GM21717 (cell line): ENCODE measurements at regions not wholly inside any gene's neighbourhood (a gene's known extent, or its start where the extent isn't known, plus 50 kb on each side); places are given as distances from the start of the nearest gene placed in this dataset.

Experiments
- ATAC-seq: cut with Tn5 transposase; IDR thresholded peaks from one replicate; pipeline ENCODE4 v1.9.1; 2021; ENCODE audit warnings: mild to moderate bottlenecking, moderate library complexity; ENCODE audit not compliant: unreplicated experiment

DNA sequence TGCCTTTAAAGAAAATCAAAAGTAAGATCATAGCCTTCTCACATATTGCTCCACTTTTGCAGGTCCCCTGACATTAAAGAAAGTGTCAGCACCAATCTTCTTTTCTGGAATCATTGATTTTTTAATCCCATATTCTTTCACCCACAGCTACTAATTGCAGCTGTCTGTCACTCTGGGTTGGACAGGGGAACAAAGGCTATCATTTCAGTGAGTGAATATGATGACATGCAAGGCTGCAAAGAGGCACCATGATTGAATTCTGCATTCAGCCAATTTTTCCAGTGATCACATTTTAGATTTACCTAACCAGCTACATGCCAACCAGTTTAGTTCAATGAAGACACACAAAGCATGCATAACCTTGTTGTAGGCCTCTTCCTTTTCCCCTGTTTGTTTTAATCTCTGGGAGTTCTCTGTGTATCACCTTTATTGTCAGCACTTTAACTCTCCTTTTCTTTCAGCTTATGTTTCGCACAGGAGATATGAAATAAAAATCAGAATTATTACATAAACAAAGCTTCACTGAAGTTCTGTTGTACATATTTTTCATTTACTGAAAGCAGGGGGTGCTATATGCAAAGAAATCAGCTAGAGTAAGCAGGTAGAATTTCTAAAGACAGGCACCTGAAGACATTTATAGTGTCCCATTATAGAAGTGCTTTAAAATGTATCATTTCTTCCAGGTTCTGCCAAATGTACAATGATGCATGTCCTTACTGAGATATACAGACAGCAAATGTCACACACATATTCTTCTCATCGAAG lies 584.8 kb downstream of the PLA2G4A start:
- no peak for ATAC-seq

GRCh38 chr1:187415065-187415464 lies 586.3 kb downstream of the PLA2G4A start:
- ATAC-seq = no peak

DNA sequence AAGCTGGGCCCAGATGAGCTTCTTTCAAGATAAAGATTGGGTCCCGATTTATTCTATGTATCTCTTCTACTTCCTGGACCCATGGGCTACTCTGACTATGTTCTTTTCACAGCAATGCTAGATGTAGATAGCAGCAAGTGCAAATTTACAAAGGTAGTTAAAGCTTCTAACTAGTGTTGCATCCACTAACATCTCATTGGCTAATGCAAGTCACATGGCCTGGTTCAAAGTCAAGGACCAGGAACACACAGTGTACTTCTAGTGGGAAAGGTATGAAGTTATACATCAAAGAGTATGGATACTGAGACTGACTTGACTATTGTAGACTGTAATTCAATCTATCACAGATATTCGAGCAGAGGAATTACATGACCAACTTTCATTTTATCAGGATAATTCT lies 588.8 kb downstream of the PLA2G4A start:
- ATAC-seq = no peak

DNA sequence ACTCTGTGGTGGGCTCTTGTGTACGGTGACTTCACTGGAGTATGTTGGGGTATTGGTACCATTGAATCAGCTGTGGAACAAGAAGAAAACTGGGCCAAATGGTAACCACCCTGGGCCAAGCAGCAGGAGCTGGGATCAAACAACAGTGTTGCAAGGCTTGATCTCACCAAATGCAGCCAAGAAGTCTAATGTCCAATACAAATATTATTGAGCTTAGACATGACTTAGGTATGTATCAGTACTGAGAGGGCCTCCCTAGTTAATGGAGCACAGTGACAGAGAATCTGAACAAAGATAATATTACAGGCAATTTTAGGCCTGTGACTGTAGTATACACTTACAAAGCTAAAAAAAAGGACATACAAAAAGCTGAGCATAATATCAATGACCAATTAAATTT lies 604.8 kb downstream of the PLA2G4A start:
- no peak for ATAC-seq

DNA sequence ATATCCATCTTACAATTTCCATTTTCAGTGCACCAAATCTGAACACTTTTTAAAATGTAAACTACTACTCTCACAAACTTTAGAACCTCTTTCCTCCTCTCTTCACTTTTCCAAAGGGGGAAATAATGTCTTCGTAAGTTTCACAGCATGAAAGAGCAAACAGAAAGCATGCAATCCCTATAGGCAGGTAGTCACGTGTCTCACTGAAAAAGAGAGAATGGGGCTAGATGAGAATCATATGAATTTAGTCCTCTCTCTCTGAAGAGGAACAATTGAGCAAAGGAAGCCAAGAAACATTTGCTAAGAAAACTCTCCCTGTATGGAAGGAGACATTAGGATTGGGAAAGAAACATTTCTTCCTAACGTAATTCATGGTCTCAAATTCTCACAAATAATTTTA lies 613.9 kb downstream of the PLA2G4A start:
- no peak for ATAC-seq

DNA sequence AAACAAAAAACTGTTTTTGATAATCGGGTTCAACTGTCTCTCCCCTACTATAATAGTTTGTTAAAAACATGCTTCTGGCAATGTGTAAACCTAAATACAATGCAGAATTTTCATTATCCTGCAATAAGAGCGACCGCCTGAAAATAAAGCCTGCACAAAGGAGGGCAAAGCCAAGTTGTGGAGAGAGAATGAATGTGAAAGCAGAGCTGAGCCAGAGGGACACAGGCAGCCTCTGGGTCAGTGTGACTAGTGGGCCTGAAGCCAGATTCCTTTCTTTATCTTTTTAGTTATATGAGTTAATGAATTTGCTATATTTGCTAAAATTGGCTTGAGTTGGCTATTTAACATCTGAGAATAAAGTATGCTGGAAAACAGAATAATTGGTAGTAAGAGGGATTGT lies 615.2 kb downstream of the PLA2G4A start:
- no peak for ATAC-seq

DNA sequence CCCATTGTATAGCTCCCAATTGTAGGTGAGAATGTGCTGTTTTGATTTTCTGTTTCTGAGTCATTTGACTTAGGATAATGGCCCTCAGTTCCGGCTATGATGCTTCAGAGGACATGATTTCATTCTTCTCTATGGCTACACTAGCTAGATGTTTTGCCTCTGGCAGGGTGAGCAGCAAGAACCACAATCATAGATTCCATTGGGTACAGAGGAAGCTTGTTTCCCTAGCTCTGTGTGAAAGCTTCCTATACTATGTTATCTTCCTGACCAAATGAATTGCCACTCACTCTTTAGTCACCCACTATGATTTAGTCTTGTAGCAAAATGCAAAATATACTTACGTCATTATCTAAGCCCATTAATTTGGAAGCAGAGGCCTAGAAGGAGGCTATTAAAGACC lies 616.3 kb downstream of the PLA2G4A start:
- no peak for ATAC-seq

DNA sequence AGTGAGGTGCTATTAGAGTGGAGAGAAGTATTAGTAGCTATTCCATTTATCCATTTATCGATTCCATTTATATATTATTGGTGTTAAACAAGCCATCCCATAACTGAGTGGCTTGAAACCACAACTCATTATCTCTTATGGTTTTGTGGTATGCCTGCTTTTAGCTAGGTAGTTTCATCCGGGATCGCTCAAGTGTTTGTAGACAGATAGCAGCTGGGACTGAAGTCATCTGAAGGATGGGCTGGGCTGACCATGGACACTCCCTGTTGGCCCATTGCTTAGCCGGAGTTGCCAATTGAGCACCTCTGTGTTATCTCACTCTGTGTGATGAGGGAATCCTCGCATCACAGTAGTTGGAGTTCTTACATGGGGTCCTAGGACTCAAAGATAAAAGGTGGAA lies 622.5 kb downstream of the PLA2G4A start:
- ATAC-seq = no peak

DNA sequence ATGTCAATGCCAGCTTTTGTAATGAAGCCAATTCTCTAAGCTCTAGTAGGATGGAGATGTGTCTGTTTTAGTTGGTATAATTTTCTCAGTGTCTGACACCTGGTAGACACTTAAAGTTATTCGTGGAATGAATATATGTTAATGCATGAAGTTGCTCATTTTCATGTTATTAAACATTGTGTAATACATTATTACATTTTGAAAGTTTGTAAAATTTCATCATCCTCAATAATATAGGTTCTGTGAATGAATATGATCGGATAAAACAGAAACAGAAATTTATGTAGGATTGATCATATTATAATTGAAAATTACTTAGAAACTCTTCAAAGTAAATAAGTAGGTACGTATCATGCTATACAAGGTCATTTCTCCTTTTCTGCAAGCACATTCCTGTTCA lies 625.3 kb downstream of the PLA2G4A start:
- ATAC-seq = no peak

DNA sequence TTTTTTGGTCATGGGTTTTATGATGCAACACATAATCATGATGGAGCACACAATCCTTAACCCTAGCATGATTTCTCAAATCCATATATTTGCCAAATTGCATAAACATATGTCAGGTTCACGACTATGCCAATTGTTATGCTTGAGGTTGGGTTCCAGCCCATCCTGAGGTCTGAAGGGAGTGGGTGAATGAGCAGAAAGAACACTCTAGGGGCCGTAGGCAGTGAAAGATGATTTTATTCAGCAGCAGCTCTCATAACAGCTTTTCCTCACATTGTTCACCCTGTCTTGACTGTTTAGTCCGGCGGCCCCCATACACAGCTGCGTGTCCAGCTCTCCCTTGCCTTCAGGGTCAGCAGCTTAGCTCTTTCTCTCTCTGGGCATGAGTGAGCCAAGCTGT lies 627.7 kb downstream of the PLA2G4A start:
- ATAC-seq = no peak

DNA sequence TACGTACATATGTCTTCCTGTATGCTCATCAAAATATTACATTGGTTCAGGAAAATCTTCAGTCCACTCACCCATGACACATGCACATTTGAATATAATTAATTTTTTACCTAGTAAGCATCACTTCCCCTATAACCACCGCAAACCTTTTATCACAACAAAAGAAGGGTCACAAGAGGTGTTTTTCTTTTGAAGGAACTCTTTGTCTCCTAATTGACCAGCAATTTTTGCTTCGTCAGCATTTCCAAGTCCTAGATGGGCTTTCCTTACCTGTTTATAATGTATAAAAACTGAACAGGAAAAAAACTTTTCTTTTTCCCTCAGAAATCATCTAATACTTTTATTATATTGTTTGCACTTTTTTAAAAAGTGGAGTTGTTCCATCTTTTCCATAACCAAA lies 631.3 kb downstream of the PLA2G4A start:
- ATAC-seq = no peak

DNA sequence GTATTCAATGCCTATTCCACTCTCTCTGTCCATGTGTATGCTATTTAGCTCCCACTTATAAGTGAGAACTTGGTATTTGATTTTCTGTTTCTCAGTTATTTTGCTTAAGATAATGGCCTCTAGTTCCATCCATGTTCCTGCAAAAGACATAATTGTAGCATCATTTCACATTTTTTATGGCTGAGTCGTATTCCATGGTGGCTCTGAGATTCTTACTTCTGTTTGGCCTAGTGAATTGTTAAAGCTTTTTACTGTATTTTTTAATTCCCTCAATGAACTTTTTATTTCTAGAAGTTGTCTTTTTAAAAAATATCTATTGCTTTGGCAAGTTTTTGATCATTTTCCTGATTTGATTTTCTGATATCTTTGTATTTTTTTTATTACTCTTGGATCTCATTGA lies 635.6 kb downstream of the PLA2G4A start:
- ATAC-seq = no peak

DNA sequence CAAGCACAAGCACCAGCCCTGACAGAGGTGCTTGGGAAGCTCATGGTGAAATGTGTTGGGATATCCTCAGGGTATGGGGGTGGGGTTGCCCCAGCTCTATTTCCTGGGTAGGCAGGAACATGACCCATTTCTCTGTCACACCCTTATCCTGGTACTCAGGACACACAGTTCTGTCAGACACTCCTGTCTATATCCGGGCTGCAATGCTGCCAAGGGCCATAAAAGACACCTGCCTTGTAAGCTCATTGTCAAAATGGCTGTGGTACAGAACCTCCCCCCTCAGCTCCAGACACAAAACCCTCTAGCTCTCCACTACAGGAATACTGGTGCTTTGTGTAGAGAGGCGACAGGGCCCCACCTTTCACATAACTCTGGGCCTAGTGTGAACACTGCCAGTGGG lies 636.7 kb downstream of the PLA2G4A start:
- ATAC-seq = no peak

DNA sequence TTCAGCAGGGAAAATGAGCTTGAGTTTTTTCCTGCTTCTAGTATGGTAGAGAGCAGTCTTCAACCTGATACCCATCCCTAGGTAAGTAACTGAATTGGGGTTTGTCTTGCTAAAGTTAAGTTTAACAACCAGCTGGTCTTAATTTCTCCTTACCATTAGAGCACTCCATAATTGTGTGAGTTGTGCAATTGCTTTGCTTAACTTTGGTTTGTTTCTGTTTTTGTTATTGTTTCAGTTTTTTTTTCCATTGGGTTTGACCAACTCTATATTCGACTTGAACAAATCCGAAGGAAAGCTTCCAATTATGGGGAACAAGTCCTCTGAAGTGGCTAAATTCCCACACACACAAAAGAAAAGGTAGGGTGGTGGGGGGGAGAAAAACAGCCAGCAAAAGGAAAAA lies 641.1 kb downstream of the PLA2G4A start:
- ATAC-seq = no peak

DNA sequence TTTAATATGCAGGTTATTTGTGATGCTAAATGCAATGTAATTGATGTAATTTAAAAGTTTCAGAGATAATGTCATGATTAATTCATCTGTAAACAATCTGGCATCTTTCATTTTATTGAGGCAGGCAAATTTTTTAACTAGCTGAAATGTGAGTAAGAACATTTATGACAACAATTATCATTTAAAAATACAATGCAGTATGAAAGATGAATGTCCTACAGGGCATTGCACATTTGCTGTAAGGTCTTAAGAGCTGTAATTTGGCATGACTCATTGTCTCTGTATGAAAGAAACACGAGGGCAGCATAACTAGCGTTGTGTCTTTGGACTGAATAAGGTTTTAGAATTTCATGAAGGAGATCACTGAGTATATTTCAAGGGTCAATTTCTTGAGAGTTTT lies 642.8 kb downstream of the PLA2G4A start:
- no peak for ATAC-seq

DNA sequence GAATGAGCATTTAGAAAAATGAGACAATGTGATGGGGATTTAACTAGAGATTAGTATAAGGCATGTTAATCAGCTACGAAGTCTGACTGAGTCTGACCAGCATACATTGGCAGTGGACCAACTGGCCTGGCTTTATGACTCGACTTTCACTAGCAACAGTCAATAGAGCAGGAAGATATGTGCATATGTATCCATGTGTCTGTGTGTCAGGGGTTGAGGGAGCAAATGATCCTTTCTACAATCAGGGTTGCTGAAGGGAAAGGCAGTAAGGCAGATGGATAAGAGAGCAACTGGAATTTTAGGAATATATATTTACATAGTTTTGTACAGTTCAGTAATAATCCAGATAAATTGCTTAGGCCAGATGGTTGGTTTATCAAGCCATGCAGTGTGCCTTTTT lies 645.6 kb downstream of the PLA2G4A start:
- no peak for ATAC-seq

- no peak for ATAC-seq
These were observed 647.9 kb downstream of the PLA2G4A start for GRCh38 chr1:187476671-187477070.

DNA sequence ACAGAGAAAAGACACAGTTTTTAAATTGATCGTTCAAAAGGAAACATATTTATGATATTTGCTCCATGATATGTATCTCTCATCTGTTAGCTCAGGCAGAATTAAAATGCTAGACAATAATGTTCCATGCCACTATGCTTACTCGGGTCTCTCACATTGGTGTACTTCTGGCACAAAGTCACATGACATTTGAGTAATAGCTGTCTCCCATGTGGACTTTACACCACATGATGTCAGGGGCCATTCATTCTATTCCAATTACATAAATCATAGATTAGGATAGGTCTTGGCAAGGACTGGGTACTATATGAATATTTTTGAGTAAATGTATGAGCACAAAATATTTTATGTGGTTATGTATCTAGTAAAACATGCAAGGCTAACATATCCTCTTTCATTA lies 648.4 kb downstream of the PLA2G4A start:
- ATAC-seq = no peak

DNA sequence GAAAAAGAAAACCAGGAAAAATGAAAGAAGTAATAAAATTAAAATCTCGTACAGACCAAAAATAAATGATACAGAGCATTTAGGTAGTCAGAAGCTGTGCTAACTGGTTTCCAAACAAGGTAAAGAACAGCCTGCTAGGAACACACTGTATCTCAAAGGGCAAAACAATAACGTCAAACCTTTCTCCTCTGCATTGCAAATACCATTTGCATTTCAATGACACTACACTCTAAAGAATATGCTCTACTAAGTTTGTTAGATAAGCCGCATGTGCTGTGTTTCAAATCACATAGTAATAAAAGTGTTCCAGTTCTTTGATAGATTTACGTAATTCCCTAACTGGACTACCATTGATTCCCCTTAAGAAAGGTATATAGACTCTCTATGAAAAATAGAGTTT lies 648.8 kb downstream of the PLA2G4A start:
- no peak for ATAC-seq

GRCh38 chr1:187481581-187482148 lies 652.9 kb downstream of the PLA2G4A start:
- no peak for ATAC-seq

DNA sequence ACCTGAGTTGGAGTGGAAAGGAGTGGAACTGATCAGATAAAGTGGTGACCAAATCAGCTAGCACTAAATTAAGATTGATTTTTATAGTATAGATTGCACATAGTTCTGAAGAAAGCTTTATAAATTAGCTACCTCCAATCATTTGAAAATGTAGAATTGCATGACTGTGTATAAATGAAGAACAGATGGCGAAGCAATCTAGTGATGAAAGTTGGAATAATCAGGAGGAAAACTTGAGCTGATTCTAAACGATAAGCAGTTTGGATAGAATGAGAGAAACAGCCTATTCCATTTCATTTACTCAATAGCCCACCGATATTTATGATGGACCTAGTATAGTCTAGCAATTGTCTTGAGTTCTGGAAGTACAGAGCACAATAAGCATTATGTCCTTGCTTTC lies 661.5 kb downstream of the PLA2G4A start:
- no peak for ATAC-seq

DNA sequence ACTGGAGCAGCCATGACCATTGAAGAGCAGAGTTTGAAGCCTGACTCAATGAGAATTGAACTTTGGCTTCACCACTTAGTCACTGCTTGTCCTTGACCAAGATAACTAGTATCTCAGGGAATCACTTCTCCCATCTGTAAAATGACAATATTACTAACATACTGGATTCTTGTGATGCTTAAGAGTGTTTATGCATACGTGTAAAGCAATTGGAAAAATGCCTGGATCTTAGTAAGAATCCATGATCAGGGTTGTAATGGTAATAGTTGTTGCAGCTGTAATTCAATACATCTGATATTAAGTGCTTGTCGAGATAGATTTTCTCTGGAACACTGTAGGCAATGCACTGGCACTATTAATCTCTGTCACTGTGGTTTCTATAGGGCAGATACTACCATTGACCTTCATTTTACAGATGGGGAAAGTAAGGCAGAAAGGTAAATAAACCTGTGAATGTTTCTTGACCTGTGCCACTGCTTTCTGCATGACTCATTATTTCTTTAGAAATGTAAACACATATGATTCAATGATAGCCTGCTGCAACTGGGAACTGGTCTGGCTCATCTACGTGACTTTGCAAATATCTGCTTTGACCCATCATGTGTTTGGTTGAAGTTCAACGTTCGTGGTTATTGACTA lies 662.5 kb downstream of the PLA2G4A start:
- no peak for ATAC-seq

- ATAC-seq = no peak
These were observed 669.3 kb downstream of the PLA2G4A start for GRCh38 chr1:187498028-187498427.
